HEK293 (cell line): ENCODE measurements at regions not wholly inside any gene's neighbourhood (a gene's known extent, or its start where the extent isn't known, plus 50 kb on each side); places are given as distances from the start of the nearest gene placed in this dataset.

Source experiments
- REPIN1 ChIP-seq: fragments of 450-650 bp; formaldehyde crosslinking; IDR thresholded peaks from 2 replicates; pipeline ENCODE4 v1.5.1; 2017; ENCODE audit warnings: missing biosample characterization, missing genetic modification characterization, low read depth
- ZNF391 ChIP-seq: fragments of 450-650 bp; formaldehyde crosslinking; IDR thresholded peaks from 2 replicates; pipeline ENCODE4 v1.5.1; 2016; ENCODE audit warnings: low read depth, missing biosample characterization, missing genetic modification characterization, borderline replicate concordance
- ZNF529 ChIP-seq: fragments of 450-650 bp; formaldehyde crosslinking; IDR thresholded peaks from 2 replicates; pipeline ENCODE4 v1.5.1; 2017; ENCODE audit warnings: missing genetic modification characterization, missing biosample characterization; ENCODE audit not compliant: insufficient replicate concordance
- ZNF768 ChIP-seq: fragments of 450-650 bp; formaldehyde crosslinking; IDR thresholded peaks from 2 replicates; pipeline ENCODE4 v1.5.1; 2018; ENCODE audit warnings: missing biosample characterization, mild to moderate bottlenecking, missing genetic modification characterization
- TF ChIP-seq, protein P1 (sequence below): fragments of 450-650 bp; IDR thresholded peaks from 2 replicates; pipeline ENCODE4 v1.5.1; 2018; ENCODE audit warnings: missing biosample characterization, missing genetic modification characterization
- TF ChIP-seq, protein P2 (sequence below): fragments of 450-650 bp; formaldehyde crosslinking; IDR thresholded peaks from 2 replicates; pipeline ENCODE4 v1.5.1; 2016; ENCODE audit warnings: missing biosample characterization, missing genetic modification characterization
- TF ChIP-seq, protein P3 (sequence below): fragments of 450-650 bp; formaldehyde crosslinking; IDR thresholded peaks from 2 replicates; pipeline ENCODE4; 2016; ENCODE audit warnings: missing biosample characterization, missing genetic modification characterization
- TF ChIP-seq, protein P4 (sequence below): sonication (generic); formaldehyde crosslinking; IDR thresholded peaks from 2 replicates; pipeline ENCODE4 v1.8.1; 2022; ENCODE audit warnings: mild to moderate bottlenecking, moderate library complexity, missing genetic modification reagents

DNA sequence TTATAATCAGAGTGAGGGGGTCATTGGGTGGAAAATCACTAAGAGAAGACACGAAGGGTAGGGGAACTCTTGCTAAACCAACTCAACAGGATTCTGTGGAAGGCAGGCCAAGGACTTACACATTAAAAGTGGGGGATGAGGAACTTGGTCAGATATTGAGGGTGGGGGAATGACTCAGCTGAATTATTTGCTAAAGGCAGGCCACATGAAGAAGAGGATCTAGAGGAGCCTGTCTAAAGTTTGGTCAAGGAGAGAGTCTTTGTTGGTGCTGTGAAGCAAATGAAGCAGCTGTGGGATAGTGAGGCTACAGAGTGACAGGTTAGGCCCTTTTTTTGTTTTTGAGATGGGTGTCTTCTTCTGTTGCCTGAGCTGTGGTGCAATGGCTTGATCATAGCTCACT, 63.9 kb upstream of the SPRY4 start:
- TF ChIP-seq, protein P1, sequence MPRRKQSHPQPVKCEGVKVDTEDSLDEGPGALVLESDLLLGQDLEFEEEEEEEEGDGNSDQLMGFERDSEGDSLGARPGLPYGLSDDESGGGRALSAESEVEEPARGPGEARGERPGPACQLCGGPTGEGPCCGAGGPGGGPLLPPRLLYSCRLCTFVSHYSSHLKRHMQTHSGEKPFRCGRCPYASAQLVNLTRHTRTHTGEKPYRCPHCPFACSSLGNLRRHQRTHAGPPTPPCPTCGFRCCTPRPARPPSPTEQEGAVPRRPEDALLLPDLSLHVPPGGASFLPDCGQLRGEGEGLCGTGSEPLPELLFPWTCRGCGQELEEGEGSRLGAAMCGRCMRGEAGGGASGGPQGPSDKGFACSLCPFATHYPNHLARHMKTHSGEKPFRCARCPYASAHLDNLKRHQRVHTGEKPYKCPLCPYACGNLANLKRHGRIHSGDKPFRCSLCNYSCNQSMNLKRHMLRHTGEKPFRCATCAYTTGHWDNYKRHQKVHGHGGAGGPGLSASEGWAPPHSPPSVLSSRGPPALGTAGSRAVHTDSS (tag by site-specific recombination), result no peak
- no peak for TF ChIP-seq REPIN1
- TF ChIP-seq, protein P2, sequence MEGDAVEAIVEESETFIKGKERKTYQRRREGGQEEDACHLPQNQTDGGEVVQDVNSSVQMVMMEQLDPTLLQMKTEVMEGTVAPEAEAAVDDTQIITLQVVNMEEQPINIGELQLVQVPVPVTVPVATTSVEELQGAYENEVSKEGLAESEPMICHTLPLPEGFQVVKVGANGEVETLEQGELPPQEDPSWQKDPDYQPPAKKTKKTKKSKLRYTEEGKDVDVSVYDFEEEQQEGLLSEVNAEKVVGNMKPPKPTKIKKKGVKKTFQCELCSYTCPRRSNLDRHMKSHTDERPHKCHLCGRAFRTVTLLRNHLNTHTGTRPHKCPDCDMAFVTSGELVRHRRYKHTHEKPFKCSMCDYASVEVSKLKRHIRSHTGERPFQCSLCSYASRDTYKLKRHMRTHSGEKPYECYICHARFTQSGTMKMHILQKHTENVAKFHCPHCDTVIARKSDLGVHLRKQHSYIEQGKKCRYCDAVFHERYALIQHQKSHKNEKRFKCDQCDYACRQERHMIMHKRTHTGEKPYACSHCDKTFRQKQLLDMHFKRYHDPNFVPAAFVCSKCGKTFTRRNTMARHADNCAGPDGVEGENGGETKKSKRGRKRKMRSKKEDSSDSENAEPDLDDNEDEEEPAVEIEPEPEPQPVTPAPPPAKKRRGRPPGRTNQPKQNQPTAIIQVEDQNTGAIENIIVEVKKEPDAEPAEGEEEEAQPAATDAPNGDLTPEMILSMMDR (tag by site-specific recombination), result no peak
- no peak for TF ChIP-seq ZNF391 (tag by site-specific recombination)
- TF ChIP-seq ZNF768 (tag by site-specific recombination), result no peak
- TF ChIP-seq ZNF529, result no peak
- TF ChIP-seq, protein P3, sequence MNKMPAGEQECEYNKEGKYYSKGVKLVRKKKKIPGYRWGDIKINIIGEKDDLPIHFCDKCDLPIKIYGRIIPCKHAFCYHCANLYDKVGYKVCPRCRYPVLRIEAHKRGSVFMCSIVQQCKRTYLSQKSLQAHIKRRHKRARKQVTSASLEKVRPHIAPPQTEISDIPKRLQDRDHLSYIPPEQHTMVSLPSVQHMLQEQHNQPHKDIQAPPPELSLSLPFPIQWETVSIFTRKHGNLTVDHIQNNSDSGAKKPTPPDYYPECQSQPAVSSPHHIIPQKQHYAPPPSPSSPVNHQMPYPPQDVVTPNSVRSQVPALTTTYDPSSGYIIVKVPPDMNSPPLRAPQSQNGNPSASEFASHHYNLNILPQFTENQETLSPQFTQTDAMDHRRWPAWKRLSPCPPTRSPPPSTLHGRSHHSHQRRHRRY (tag by site-specific recombination), result no peak
- TF ChIP-seq, protein P4, sequence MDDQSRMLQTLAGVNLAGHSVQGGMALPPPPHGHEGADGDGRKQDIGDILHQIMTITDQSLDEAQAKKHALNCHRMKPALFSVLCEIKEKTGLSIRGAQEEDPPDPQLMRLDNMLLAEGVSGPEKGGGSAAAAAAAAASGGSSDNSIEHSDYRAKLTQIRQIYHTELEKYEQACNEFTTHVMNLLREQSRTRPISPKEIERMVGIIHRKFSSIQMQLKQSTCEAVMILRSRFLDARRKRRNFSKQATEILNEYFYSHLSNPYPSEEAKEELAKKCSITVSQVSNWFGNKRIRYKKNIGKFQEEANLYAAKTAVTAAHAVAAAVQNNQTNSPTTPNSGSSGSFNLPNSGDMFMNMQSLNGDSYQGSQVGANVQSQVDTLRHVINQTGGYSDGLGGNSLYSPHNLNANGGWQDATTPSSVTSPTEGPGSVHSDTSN (CRISPR knock-in tag), result no peak
